WERI-Rb-1 (cell line): ENCODE measurements at regions not wholly inside any gene's neighbourhood (a gene's known extent, or its start where the extent isn't known, plus 50 kb on each side); places are given as distances from the start of the nearest gene placed in this dataset.

ENCODE experiments used
- DNase-seq: peaks from one replicate; pipeline ENCODE4 v3.0.0-alpha.2; 2020
- H3K27ac ChIP-seq: fragments of 250-450 bp; sonication (Bioruptor Pico); 2 replicates; pipeline ENCODE4 v1.5.1; 2020; ENCODE audit warnings: mild to moderate bottlenecking, moderate library complexity
- H3K27me3 ChIP-seq: fragments of 250-450 bp; sonication (Bioruptor Pico); 2 replicates; pipeline ENCODE4 v1.5.1; 2021; ENCODE audit warnings: mild to moderate bottlenecking, low read depth, moderate library complexity; ENCODE audit not compliant: insufficient read depth, severe bottlenecking
- H3K36me3 ChIP-seq: fragments of 250-450 bp; sonication (Bioruptor Pico); 2 replicates; pipeline ENCODE4 v1.5.1; 2020; ENCODE audit warnings: mild to moderate bottlenecking, moderate library complexity
- H3K4me3 ChIP-seq: 2 replicates; pipeline ENCODE4 v1.5.1; 2011; ENCODE audit warnings: low read depth, mild to moderate bottlenecking, control low read depth, low read length
- H3K9me3 ChIP-seq: fragments of 250-450 bp; sonication (Bioruptor Pico); 2 replicates; pipeline ENCODE4 v1.5.1; 2021; ENCODE audit warnings: mild to moderate bottlenecking, moderate library complexity; ENCODE audit not compliant: severe bottlenecking
- CTCF ChIP-seq: IDR thresholded peaks from 2 replicates; pipeline ENCODE4 v1.5.1; 2011; ENCODE audit warnings: low read depth, mild to moderate bottlenecking, control low read depth, inconsistent platforms, low read length

GRCh38 chr16:6280055-6280454 is 1052.6 kb upstream of the RBFOX1 start:
- Histone ChIP-seq H3K27ac (no peak overlapping the region), H3K9me3 (no peaks in the 10 kb centered on the region), H3K27me3 (no peaks in the 10 kb centered on the region), H3K36me3 (no peaks in the 10 kb centered on the region), H3K4me3 (peak overlapping the region; percentile 8)
- TF ChIP-seq CTCF = no peak
- peak; percentile 33 for DNase-seq

- no peak for TF ChIP-seq CTCF
- H3K36me3 ChIP-seq = no peaks in the 10 kb centered on the region
- H3K9me3 ChIP-seq = no peaks in the 10 kb centered on the region
- peak; percentile 15 for DNase-seq
- H3K27ac ChIP-seq = no peak overlapping the region
- no peak overlapping the region for H3K4me3 ChIP-seq
- no peaks in the 10 kb centered on the region for H3K27me3 ChIP-seq
Measured at GRCh38 chr16:6279286-6279685, 1053.4 kb upstream of the RBFOX1 start.

- DNase-seq = no peak
- no peak for TF ChIP-seq CTCF
Measured at GRCh38 chr16:6274351-6274750, 1058.3 kb upstream of the RBFOX1 start.

GRCh38 chr16:6267682-6268081 is 1065.0 kb upstream of the RBFOX1 start:
- Histone ChIP-seq H3K36me3 (no peaks in the 10 kb centered on the region), H3K4me3 (no peak overlapping the region), H3K27ac (no peak overlapping the region), H3K9me3 (no peaks in the 10 kb centered on the region), H3K27me3 (no peaks in the 10 kb centered on the region)
- no peak for DNase-seq
- no peak for TF ChIP-seq CTCF

More at GRCh38 chr16:6274351-6274750, 1058.3 kb upstream of the RBFOX1 start:
- no peak overlapping the region for H3K27ac ChIP-seq
- no peaks in the 10 kb centered on the region for H3K36me3 ChIP-seq
- H3K27me3 ChIP-seq = no peaks in the 10 kb centered on the region
- H3K4me3 ChIP-seq = no peak overlapping the region
- no peaks in the 10 kb centered on the region for H3K9me3 ChIP-seq

GRCh38 chr16:6266703-6267102 is 1065.9 kb upstream of the RBFOX1 start:
- no peak overlapping the region for H3K27ac ChIP-seq
- H3K36me3 ChIP-seq = no peaks in the 10 kb centered on the region
- DNase-seq = no peak
- H3K9me3 ChIP-seq = no peaks in the 10 kb centered on the region
- H3K4me3 ChIP-seq = no peak overlapping the region
- no peaks in the 10 kb centered on the region for H3K27me3 ChIP-seq
- no peak for TF ChIP-seq CTCF

- Histone ChIP-seq H3K9me3 (no peaks in the 10 kb centered on the region), H3K27me3 (no peaks in the 10 kb centered on the region), H3K4me3 (no peak overlapping the region), H3K27ac (no peak overlapping the region), H3K36me3 (no peaks in the 10 kb centered on the region)
- TF ChIP-seq CTCF = no peak
- no peak for DNase-seq
Measured at GRCh38 chr16:6265968-6266367, 1066.7 kb upstream of the RBFOX1 start.
